Adrenal gland (tissue), 5 donors: ENCODE measurements at regions not wholly inside any gene's neighbourhood (a gene's known extent, or its start where the extent isn't known, plus 50 kb on each side); places are given as distances from the start of the nearest gene placed in this dataset.

Experiments used
- CTCF ChIP-seq, 6 experiments: fragments of 450-650 bp in 4 of 6; fragments of 200-600 bp in 2 of 6; sonication (generic) in 1 of 6; IDR thresholded peaks; 1 replicate in 5 of 6; 2 replicates in 1 of 6; pipeline versions ENCODE4 v1.5.1 to v1.8.0; 2016 to 2021; ENCODE audit warnings: antibody characterized with exemption in 6 of 6, mild to moderate bottlenecking in 2 of 6, moderate library complexity in 1 of 6
- POLR2A ChIP-seq, 2 donors: fragments of 450-650 bp; IDR thresholded peaks; one replicate each; pipeline ENCODE4 v1.6.1; 2017; ENCODE audit warnings: antibody characterized with exemption in 2 of 2, mild to moderate bottlenecking in 2 of 2, moderate library complexity in 1 of 2
- donor health status: DM: no; HTN: no; CAD: no.

- TF ChIP-seq CTCF (IDR thresholded peaks at IDR 0.05) = no peak
- TF ChIP-seq POLR2A (IDR thresholded peaks at IDR 0.05) = no peak
Measured at GRCh38 chr5:74334762-74335384, 305.7 kb downstream of the ENC1 start.
